WTC11 (cell line): ENCODE measurements at regions not wholly inside any gene's neighbourhood (a gene's known extent, or its start where the extent isn't known, plus 50 kb on each side); places are given as distances from the start of the nearest gene placed in this dataset.

ENCODE experiments used
- ATAC-seq: fragments of 200-7000 bp; cut with Tn5 transposase; 2 replicates; pipeline ENCODE4 v1.10.0; 2021; ENCODE audit warnings: mild to moderate bottlenecking, moderate library complexity
- CTCF ChIA-PET: fragments of 300-600 bp; sonication (Branson Sonifier 250); formaldehyde crosslinking; loops from one replicate; lab custom pipeline; 2021; ENCODE audit warnings: antibody characterized with exemption; lab: Charles Lee
- POLR2A ChIA-PET: fragments of 350-600 bp; sonication (Branson Sonifier 250); formaldehyde crosslinking; loops from one replicate; lab custom pipeline; 2021; ENCODE audit warnings: antibody characterized with exemption; lab: Charles Lee
- DNase-seq: peaks from one replicate; pipeline ENCODE4 v3.0.0; 2021; ENCODE audit warnings: low spot score
- H3K27ac Mint-ChIP-seq: 2 replicates; pipeline ENCODE4 v1.8.0; 2021; ENCODE audit warnings: mixed read lengths
- H3K27me3 Mint-ChIP-seq: 2 replicates; pipeline ENCODE4 v1.8.0; 2021; ENCODE audit warnings: low read depth, mild to moderate bottlenecking, moderate library complexity, mixed read lengths
- H3K36me3 Mint-ChIP-seq: 2 replicates; pipeline ENCODE4 v1.8.0; 2021; ENCODE audit warnings: mixed read lengths
- H3K4me1 Mint-ChIP-seq: 2 replicates; pipeline ENCODE4 v1.8.0; 2022; ENCODE audit warnings: mixed read lengths
- H3K4me3 Mint-ChIP-seq: 2 replicates; pipeline ENCODE4 v1.8.0; 2021; ENCODE audit warnings: mild to moderate bottlenecking, moderate library complexity, mixed read lengths
- H3K9me3 Mint-ChIP-seq: 2 replicates; pipeline ENCODE4 v1.8.0; 2021; ENCODE audit warnings: mixed read lengths
- FOXK1 ChIP-seq: sonication (generic); formaldehyde crosslinking; IDR thresholded peaks from 2 replicates; pipeline ENCODE4 v1.8.0; 2022; ENCODE audit warnings: mild to moderate bottlenecking, moderate library complexity, missing genetic modification reagents
- FOXP1 ChIP-seq: sonication (generic); formaldehyde crosslinking; IDR thresholded peaks from 2 replicates; pipeline ENCODE4 v1.8.0; 2022; ENCODE audit warnings: missing genetic modification reagents, mild to moderate bottlenecking, moderate library complexity, borderline replicate concordance
- GTF2I ChIP-seq: fragments of 250-450 bp; sonication (Bioruptor Pico); conservative IDR thresholded peaks from 2 replicates; pipeline ENCODE4 v1.4.0; 2021; ENCODE audit warnings: mild to moderate bottlenecking
- JAZF1 ChIP-seq: fragments of 250-450 bp; sonication (Bioruptor Pico); IDR thresholded peaks from 2 replicates; pipeline ENCODE4 v1.9.0; 2021; ENCODE audit warnings: moderate library complexity, mild to moderate bottlenecking, inconsistent platforms
- KAT7 ChIP-seq: sonication (generic); formaldehyde crosslinking; IDR thresholded peaks from 2 replicates; pipeline ENCODE4 v1.8.1; 2023; ENCODE audit warnings: missing genetic modification reagents, mild to moderate bottlenecking, borderline replicate concordance
- NFATC4 ChIP-seq: fragments of 250-450 bp; sonication (Bioruptor Pico); IDR thresholded peaks from 2 replicates; pipeline ENCODE4 v1.9.0; 2021; ENCODE audit warnings: mild to moderate bottlenecking
- NFE2L1 ChIP-seq: sonication (generic); formaldehyde crosslinking; IDR thresholded peaks from 2 replicates; pipeline ENCODE4 v1.8.1; 2023; ENCODE audit warnings: missing genetic modification reagents
- NR3C1 ChIP-seq: sonication (generic); formaldehyde crosslinking; conservative IDR thresholded peaks from 2 replicates; pipeline ENCODE4 v1.8.1; 2023; ENCODE audit warnings: low read depth, mild to moderate bottlenecking, missing genetic modification reagents
- OVOL2 ChIP-seq: fragments of 250-450 bp; sonication (Bioruptor Pico); IDR thresholded peaks from 2 replicates; pipeline ENCODE4 v1.9.0; 2021; ENCODE audit warnings: mild to moderate bottlenecking, borderline replicate concordance
- SMAD4 ChIP-seq: sonication (generic); formaldehyde crosslinking; IDR thresholded peaks from 2 replicates; pipeline ENCODE4 v1.8.0; 2022; ENCODE audit warnings: mild to moderate bottlenecking, missing genetic modification reagents
- ZNF121 ChIP-seq: sonication (generic); formaldehyde crosslinking; IDR thresholded peaks from 2 replicates; pipeline ENCODE4 v1.8.0; 2023; ENCODE audit warnings: missing genetic modification reagents
- ZNF317 ChIP-seq: sonication (generic); formaldehyde crosslinking; IDR thresholded peaks from 2 replicates; pipeline ENCODE4 v1.8.1; 2023; ENCODE audit warnings: low read depth, mild to moderate bottlenecking, moderate library complexity, missing genetic modification reagents, borderline replicate concordance
- ZNF396 ChIP-seq: fragments of 250-450 bp; sonication (Bioruptor Pico); IDR thresholded peaks from 2 replicates; pipeline ENCODE4 v1.8.0; 2021; ENCODE audit warnings: mild to moderate bottlenecking, moderate library complexity, borderline replicate concordance
- ZNF423 ChIP-seq: fragments of 250-450 bp; sonication (Bioruptor Pico); IDR thresholded peaks from 2 replicates; pipeline ENCODE4 v2.1.2; 2022; ENCODE audit warnings: mild to moderate bottlenecking, moderate library complexity
- TF ChIP-seq, protein P1 (sequence below): sonication (generic); formaldehyde crosslinking; IDR thresholded peaks from 2 replicates; pipeline ENCODE4 v1.8.1; 2023; ENCODE audit warnings: mild to moderate bottlenecking, moderate library complexity, missing genetic modification reagents
- TF ChIP-seq, protein P2 (sequence below): sonication (generic); formaldehyde crosslinking; IDR thresholded peaks from 2 replicates; pipeline ENCODE4 v1.8.1; 2023; ENCODE audit warnings: mild to moderate bottlenecking, missing genetic modification reagents, moderate library complexity
- TF ChIP-seq, protein P3 (sequence below): sonication (generic); formaldehyde crosslinking; IDR thresholded peaks from 2 replicates; pipeline ENCODE4 v1.8.0; 2022; ENCODE audit warnings: mild to moderate bottlenecking, missing genetic modification reagents
- TF ChIP-seq, protein P4 (sequence below): sonication (generic); formaldehyde crosslinking; IDR thresholded peaks from 2 replicates; pipeline ENCODE4 v1.8.0; 2022; ENCODE audit warnings: mild to moderate bottlenecking, missing genetic modification reagents
- TF ChIP-seq, protein P5 (sequence below): sonication (generic); formaldehyde crosslinking; conservative IDR thresholded peaks from 2 replicates; pipeline ENCODE4 v1.8.1; 2022; ENCODE audit warnings: mild to moderate bottlenecking, missing genetic modification reagents
- TF ChIP-seq, protein P6 (sequence below): fragments of 250-450 bp; sonication (Bioruptor Pico); IDR thresholded peaks from 2 replicates; pipeline ENCODE4 v1.9.0; 2021; ENCODE audit warnings: moderate library complexity, mild to moderate bottlenecking, inconsistent platforms, borderline replicate concordance
- TF ChIP-seq, protein P7 (sequence below): sonication (generic); formaldehyde crosslinking; IDR thresholded peaks from 2 replicates; pipeline ENCODE4 v1.8.1; 2023; ENCODE audit warnings: mild to moderate bottlenecking, missing genetic modification reagents, moderate library complexity

DNA sequence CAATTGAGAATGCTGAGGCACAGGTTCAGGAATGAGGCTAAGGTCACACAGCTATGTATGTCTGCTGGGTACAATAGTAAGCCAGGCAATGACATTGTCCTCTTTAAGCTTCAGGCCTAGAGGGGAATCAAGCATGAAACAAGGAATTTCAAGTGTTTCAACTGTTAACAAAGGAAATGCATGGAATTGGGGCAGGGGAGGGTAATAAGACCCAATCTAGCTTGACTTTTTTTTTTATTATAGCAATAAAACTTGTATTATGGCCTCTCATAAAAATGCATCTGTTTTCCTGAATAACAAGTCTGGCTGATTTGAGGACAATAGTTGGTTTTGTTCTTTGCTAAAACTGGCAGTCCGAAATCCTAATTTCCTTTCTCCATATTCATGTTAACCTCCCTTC lies 336.7 kb downstream of the CBLN4 start (continued):
- TF ChIP-seq, protein P1, sequence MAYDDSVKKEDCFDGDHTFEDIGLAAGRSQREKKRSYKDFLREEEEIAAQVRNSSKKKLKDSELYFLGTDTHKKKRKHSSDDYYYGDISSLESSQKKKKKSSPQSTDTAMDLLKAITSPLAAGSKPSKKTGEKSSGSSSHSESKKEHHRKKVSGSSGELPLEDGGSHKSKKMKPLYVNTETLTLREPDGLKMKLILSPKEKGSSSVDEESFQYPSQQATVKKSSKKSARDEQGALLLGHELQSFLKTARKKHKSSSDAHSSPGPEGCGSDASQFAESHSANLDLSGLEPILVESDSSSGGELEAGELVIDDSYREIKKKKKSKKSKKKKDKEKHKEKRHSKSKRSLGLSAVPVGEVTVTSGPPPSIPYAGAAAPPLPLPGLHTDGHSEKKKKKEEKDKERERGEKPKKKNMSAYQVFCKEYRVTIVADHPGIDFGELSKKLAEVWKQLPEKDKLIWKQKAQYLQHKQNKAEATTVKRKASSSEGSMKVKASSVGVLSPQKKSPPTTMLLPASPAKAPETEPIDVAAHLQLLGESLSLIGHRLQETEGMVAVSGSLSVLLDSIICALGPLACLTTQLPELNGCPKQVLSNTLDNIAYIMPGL, result no peak
- TF ChIP-seq ZNF317 (CRISPR knock-in tag), result no peak

DNA sequence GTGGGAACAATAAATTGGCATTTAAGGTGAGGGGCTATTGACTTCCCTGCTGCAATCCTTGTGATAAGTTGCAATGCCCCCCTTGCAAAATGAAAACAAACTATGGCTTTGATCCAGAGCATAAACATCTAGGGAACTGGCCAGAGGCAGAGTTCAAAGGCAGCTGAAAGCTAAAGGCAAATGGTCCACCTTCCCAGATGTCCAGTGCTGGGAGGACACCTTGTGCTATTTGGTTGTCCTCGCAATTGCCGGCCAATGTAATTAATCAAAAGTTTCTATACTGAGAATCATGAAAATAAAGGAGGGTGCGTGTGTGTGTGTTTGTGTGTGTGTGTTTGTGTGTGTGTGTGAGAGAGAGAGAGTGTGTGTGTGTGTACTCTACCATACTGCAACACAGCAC lies 337.4 kb downstream of the CBLN4 start:
- DNase-seq, result no peak
- Mint-ChIP-seq H3K36me3 (peaks cover 71% of the 10 kb centered on the region), H3K4me3 (no peak overlapping the region), H3K27ac (no peak overlapping the region), H3K27me3 (peaks cover 19% of the 10 kb centered on the region), H3K4me1 (no peaks in the 10 kb centered on the region), H3K9me3 (peaks cover 82% of the 10 kb centered on the region)
- no peak for ATAC-seq
- TF ChIP-seq, protein P2, sequence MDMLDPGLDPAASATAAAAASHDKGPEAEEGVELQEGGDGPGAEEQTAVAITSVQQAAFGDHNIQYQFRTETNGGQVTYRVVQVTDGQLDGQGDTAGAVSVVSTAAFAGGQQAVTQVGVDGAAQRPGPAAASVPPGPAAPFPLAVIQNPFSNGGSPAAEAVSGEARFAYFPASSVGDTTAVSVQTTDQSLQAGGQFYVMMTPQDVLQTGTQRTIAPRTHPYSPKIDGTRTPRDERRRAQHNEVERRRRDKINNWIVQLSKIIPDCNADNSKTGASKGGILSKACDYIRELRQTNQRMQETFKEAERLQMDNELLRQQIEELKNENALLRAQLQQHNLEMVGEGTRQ (CRISPR knock-in tag), result no peak
- TF ChIP-seq GTF2I (CRISPR knock-in tag), result no peak
- TF ChIP-seq ZNF423, result no peak
- TF ChIP-seq ZNF121 (CRISPR knock-in tag), result no peak
- TF ChIP-seq NFE2L1 (CRISPR knock-in tag), result no peak
- no peak for TF ChIP-seq SMAD4 (CRISPR knock-in tag)
- TF ChIP-seq FOXP1, result no peak
- TF ChIP-seq NFATC4 (CRISPR knock-in tag), result no peak
- TF ChIP-seq, protein P3, sequence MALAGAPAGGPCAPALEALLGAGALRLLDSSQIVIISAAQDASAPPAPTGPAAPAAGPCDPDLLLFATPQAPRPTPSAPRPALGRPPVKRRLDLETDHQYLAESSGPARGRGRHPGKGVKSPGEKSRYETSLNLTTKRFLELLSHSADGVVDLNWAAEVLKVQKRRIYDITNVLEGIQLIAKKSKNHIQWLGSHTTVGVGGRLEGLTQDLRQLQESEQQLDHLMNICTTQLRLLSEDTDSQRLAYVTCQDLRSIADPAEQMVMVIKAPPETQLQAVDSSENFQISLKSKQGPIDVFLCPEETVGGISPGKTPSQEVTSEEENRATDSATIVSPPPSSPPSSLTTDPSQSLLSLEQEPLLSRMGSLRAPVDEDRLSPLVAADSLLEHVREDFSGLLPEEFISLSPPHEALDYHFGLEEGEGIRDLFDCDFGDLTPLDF (CRISPR knock-in tag), result no peak
- TF ChIP-seq, protein P4, sequence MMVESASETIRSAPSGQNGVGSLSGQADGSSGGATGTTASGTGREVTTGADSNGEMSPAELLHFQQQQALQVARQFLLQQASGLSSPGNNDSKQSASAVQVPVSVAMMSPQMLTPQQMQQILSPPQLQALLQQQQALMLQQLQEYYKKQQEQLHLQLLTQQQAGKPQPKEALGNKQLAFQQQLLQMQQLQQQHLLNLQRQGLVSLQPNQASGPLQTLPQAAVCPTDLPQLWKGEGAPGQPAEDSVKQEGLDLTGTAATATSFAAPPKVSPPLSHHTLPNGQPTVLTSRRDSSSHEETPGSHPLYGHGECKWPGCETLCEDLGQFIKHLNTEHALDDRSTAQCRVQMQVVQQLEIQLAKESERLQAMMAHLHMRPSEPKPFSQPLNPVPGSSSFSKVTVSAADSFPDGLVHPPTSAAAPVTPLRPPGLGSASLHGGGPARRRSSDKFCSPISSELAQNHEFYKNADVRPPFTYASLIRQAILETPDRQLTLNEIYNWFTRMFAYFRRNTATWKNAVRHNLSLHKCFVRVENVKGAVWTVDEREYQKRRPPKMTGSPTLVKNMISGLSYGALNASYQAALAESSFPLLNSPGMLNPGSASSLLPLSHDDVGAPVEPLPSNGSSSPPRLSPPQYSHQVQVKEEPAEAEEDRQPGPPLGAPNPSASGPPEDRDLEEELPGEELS (CRISPR knock-in tag), result no peak
- no peak for TF ChIP-seq KAT7 (CRISPR knock-in tag)
- TF ChIP-seq, protein P5, sequence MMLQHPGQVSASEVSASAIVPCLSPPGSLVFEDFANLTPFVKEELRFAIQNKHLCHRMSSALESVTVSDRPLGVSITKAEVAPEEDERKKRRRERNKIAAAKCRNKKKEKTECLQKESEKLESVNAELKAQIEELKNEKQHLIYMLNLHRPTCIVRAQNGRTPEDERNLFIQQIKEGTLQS (CRISPR knock-in tag), result no peak
- TF ChIP-seq JAZF1 (CRISPR knock-in tag), result no peak
- TF ChIP-seq OVOL2 (CRISPR knock-in tag), result no peak
- TF ChIP-seq, protein P6, sequence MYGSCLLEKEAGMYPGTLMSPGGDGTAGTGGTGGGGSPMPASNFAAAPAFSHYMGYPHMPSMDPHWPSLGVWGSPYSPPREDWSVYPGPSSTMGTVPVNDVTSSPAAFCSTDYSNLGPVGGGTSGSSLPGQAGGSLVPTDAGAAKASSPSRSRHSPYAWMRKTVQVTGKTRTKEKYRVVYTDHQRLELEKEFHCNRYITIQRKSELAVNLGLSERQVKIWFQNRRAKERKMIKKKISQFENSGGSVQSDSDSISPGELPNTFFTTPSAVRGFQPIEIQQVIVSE, result no peak
- no peak for TF ChIP-seq NR3C1 (CRISPR knock-in tag)
- no peak for TF ChIP-seq FOXK1 (CRISPR knock-in tag)
- TF ChIP-seq, protein P7, sequence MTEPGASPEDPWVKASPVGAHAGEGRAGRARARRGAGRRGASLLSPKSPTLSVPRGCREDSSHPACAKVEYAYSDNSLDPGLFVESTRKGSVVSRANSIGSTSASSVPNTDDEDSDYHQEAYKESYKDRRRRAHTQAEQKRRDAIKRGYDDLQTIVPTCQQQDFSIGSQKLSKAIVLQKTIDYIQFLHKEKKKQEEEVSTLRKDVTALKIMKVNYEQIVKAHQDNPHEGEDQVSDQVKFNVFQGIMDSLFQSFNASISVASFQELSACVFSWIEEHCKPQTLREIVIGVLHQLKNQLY (CRISPR knock-in tag), result no peak
- no peak for TF ChIP-seq ZNF396
- TF ChIP-seq, protein P1, result no peak
- ChIA-PET CTCF (no interaction called here), POLR2A (no interaction called here)
